ENCODE measurements at regions not wholly inside any gene's neighbourhood (a gene's known extent, or its start where the extent isn't known, plus 50 kb on each side); places are given as distances from the start of the nearest gene placed in this dataset.

- no peak for DNase-seq
- intact Hi-C loops (cut with DNase I): no loop called here
- no peak for ATAC-seq
Measured at GRCh38 chr4:8739820-8740665, 131.6 kb downstream of the HMX1 start.

GRCh38 chr4:8739317-8739716 is 132.3 kb downstream of the HMX1 start:
- ATAC-seq: no peak
- DNase-seq: no peak

GRCh38 chr4:8738471-8738931 is 133.1 kb downstream of the HMX1 start:
- ATAC-seq (no peak), DNase-seq (no peak)
- intact Hi-C loops (cut with DNase I): no loop called here

More at GRCh38 chr4:8739317-8739716, 132.3 kb downstream of the HMX1 start:
- intact Hi-C loops (cut with DNase I): no loop called here

- DNase-seq: no peak
Measured at GRCh38 chr4:8737601-8738279, 133.9 kb downstream of the HMX1 start.

GRCh38 chr4:8737075-8737474 is 134.6 kb downstream of the HMX1 start:
- DNase-seq: no peak

More at GRCh38 chr4:8737601-8738279, 133.9 kb downstream of the HMX1 start:
- no peak for ATAC-seq
- intact Hi-C loops (cut with DNase I): no loop called here

GRCh38 chr4:8736090-8736825 is 135.4 kb downstream of the HMX1 start:
- intact Hi-C loops (cut with DNase I): no loop called here
- ATAC-seq: no peak
- DNase-seq: no peak

More at GRCh38 chr4:8737075-8737474, 134.6 kb downstream of the HMX1 start:
- no peak for ATAC-seq
- intact Hi-C loops (cut with DNase I): no loop called here

GRCh38 chr4:8735236-8736089 is 136.2 kb downstream of the HMX1 start:
- intact Hi-C loops (cut with DNase I): no loop called here
- no peak for DNase-seq
- no peak for ATAC-seq

GRCh38 chr4:8732681-8733243 is 138.9 kb downstream of the HMX1 start:
- ATAC-seq: no peak
- intact Hi-C loops (cut with DNase I): no loop called here
- no peak for DNase-seq

GRCh38 chr4:8732092-8732491 is 139.5 kb downstream of the CPZ start:
- no peak for DNase-seq
- no peak for ATAC-seq

GRCh38 chr4:8731364-8731763 is 138.8 kb downstream of the CPZ start:
- ATAC-seq (no peak), DNase-seq (no peak)
- intact Hi-C loops (cut with DNase I): no loop called here

More at GRCh38 chr4:8732092-8732491, 139.5 kb downstream of the CPZ start:
- intact Hi-C loops (cut with DNase I): no loop called here

GRCh38 chr4:8730681-8731080 is 138.1 kb downstream of the CPZ start:
- DNase-seq (no peak), ATAC-seq (no peak)
- intact Hi-C loops (cut with DNase I): no loop called here

- no peak for ATAC-seq
- DNase-seq: no peak
- intact Hi-C loops (cut with DNase I): no loop called here
Measured at GRCh38 chr4:8730159-8730558, 137.6 kb downstream of the CPZ start.

- DNase-seq: no peak
- ATAC-seq: no peak
- intact Hi-C loops (cut with DNase I): no loop called here
Measured at GRCh38 chr4:8729408-8730149, 137.0 kb downstream of the CPZ start.

GRCh38 chr4:8728536-8729407 is 136.2 kb downstream of the CPZ start:
- ATAC-seq (no peak), DNase-seq (no peak)
- intact Hi-C loops (cut with DNase I): no loop called here

- DNase-seq: no peak
- ATAC-seq: no peak
- intact Hi-C loops (cut with DNase I): no loop called here
Measured at GRCh38 chr4:8727546-8728510, 135.3 kb downstream of the CPZ start.

GRCh38 chr4:8727131-8727530 is 134.6 kb downstream of the CPZ start:
- DNase-seq (no peak), ATAC-seq (no peak)
- intact Hi-C loops (cut with DNase I): no loop called here

Data from left cardiac atrium (tissue), 4 donors.